Esophagus squamous epithelium (tissue), 5 donors: ENCODE measurements at regions not wholly inside any gene's neighbourhood (a gene's known extent, or its start where the extent isn't known, plus 50 kb on each side); places are given as distances from the start of the nearest gene placed in this dataset.

ENCODE experiments used
- DNase-seq: peaks from one replicate; lab custom pipeline; 2025; lab: John Stamatoyannopoulos, UW
- H3K27ac ChIP-seq, 4 donors: fragments of 200-600 bp; sonication (generic); one replicate each; pipeline ENCODE4 v1.5.1; 2016 to 2019; ENCODE audit warnings: mild to moderate bottlenecking in 1 of 4
- H3K27me3 ChIP-seq, 4 donors: fragments of 200-600 bp; sonication (generic); 1 replicate in 3 of 4; 2 replicates in 1 of 4; pipeline versions ENCODE4 v1.5.1 to v1.6.0; 2017 to 2021; ENCODE audit warnings: antibody characterized with exemption in 1 of 4
- H3K36me3 ChIP-seq, 3 donors: fragments of 200-600 bp; sonication (generic); one replicate each; pipeline ENCODE4 v1.5.1; 2016 to 2019
- H3K4me1 ChIP-seq, 3 donors: fragments of 200-600 bp; sonication (generic); one replicate each; pipeline ENCODE4 v1.5.1; 2017 to 2019
- H3K4me3 ChIP-seq, 4 donors: fragments of 200-600 bp; sonication (generic); 1 replicate in 3 of 4; 2 replicates in 1 of 4; pipeline ENCODE4 v1.5.1; 2016 to 2019; ENCODE audit warnings: mild to moderate bottlenecking in 2 of 4, moderate library complexity in 1 of 4
- H3K9me3 ChIP-seq, 3 donors: fragments of 200-600 bp; sonication (generic); one replicate each; pipeline ENCODE4 v1.5.1; 2016 to 2019
- CTCF ChIP-seq, 6 experiments: fragments of 450-650 bp in 4 of 6; fragments of 200-600 bp in 2 of 6; sonication (generic) in 2 of 6; IDR thresholded peaks; one replicate each; pipeline ENCODE4 v1.5.1; 2016 to 2019; ENCODE audit warnings: antibody characterized with exemption in 6 of 6, mild to moderate bottlenecking in 4 of 6, moderate library complexity in 4 of 6
- POLR2A ChIP-seq, 4 donors: fragments of 450-650 bp; IDR thresholded peaks; one replicate each; pipeline ENCODE4 v1.6.1; 2017; ENCODE audit warnings: antibody characterized with exemption in 4 of 4, mild to moderate bottlenecking in 4 of 4, moderate library complexity in 3 of 4
- WGBS, 2 donors: methylation state at CpG; one replicate each; pipeline ENCODE4 v1.1.5; 2018; 5-methylcytosine and 5-hydroxymethylcytosine counted together
- intact Hi-C: fragments of 100-400 bp; cut with DNase I; formaldehyde crosslinking; loops from one replicate; pipeline ENCODE4 v1.15.0; 2022
- donor health status: DM: yes; HTN: yes; CAD: no.

- intact Hi-C loops = no loop called here
- no peaks in the 10 kb centered on the region for H3K36me3 ChIP-seq
- H3K9me3 ChIP-seq = no peaks in the 10 kb centered on the region
- H3K27me3 ChIP-seq = no peaks in the 10 kb centered on the region
- no peak for DNase-seq
- TF ChIP-seq CTCF (IDR thresholded peaks at IDR 0.05) = no peak
- TF ChIP-seq POLR2A (IDR thresholded peaks at IDR 0.05) = no peak
- H3K4me1 ChIP-seq = no peaks in the 10 kb centered on the region
- WGBS, 2 donors = 65 to 74% methylated on average over 3 of the region's 3 CpGs
- no peak overlapping the region for H3K27ac ChIP-seq
- no peak overlapping the region for H3K4me3 ChIP-seq
These were observed 193.9 kb upstream of the DDHD1 start for GRCh38 chr14:53346988-53347387.

GRCh38 chr14:53341324-53341723, 188.2 kb upstream of the DDHD1 start:
- Histone ChIP-seq H3K9me3 (no peaks in the 10 kb centered on the region), H3K4me1 (no peaks in the 10 kb centered on the region), H3K27ac (no peak overlapping the region), H3K36me3 (no peaks in the 10 kb centered on the region), H3K27me3 (no peaks in the 10 kb centered on the region), H3K4me3 (no peak overlapping the region)
- WGBS, 2 donors = 85 to 97% methylated on average over 3 to 4 of the region's 4 CpGs
- intact Hi-C loops = no loop called here
- TF ChIP-seq POLR2A (IDR thresholded peaks at IDR 0.05) = no peak
- no peak for TF ChIP-seq CTCF (IDR thresholded peaks at IDR 0.05)
- DNase-seq = no peak

- H3K4me1 ChIP-seq = no peaks in the 10 kb centered on the region
- no peak for DNase-seq
- H3K27me3 ChIP-seq = no peaks in the 10 kb centered on the region
- intact Hi-C loops = no loop called here
- H3K9me3 ChIP-seq = no peaks in the 10 kb centered on the region
- H3K36me3 ChIP-seq = no peaks in the 10 kb centered on the region
- H3K27ac ChIP-seq = no peak overlapping the region
- TF ChIP-seq POLR2A (IDR thresholded peaks at IDR 0.05) (no peak), CTCF (IDR thresholded peaks at IDR 0.05) (no peak)
- no peak overlapping the region for H3K4me3 ChIP-seq
- WGBS, 2 donors = 76 to 77% methylated on average over 5 of the region's 5 CpGs
These were observed 185.1 kb upstream of the DDHD1 start for GRCh38 chr14:53338192-53338591.

GRCh38 chr14:53336729-53337128, 183.6 kb upstream of the DDHD1 start:
- no peak for DNase-seq
- 97% methylated on average over 3 of the region's 3 CpGs for WGBS, 2 donors
- H3K27ac ChIP-seq = no peak overlapping the region
- TF ChIP-seq CTCF (IDR thresholded peaks at IDR 0.05) (no peak), POLR2A (IDR thresholded peaks at IDR 0.05) (no peak)
- no peaks in the 10 kb centered on the region for H3K4me1 ChIP-seq
- no peaks in the 10 kb centered on the region for H3K36me3 ChIP-seq
- intact Hi-C loops = no loop called here
- no peaks in the 10 kb centered on the region for H3K27me3 ChIP-seq
- H3K9me3 ChIP-seq = no peaks in the 10 kb centered on the region
- H3K4me3 ChIP-seq = no peak overlapping the region

DNA sequence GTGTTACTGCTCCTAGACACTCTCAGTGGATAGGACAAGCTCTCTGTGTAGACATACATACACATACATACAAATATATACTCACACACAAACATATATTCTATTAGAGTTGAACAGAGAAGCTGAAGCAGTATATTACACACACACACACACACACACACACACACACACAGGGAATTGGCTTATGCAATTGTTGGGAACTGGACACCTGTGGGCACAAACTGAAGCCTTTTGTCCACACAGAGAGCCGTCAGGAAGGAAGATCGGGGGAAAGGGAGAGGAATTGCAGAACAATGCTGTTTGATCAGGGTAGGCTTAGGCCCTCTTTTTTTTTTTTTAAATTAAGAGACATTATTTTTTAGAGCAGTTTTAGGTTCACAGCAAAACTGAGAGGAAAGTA, 180.7 kb upstream of the DDHD1 start:
- Histone ChIP-seq H3K4me1 (no peaks in the 10 kb centered on the region), H3K9me3 (no peaks in the 10 kb centered on the region), H3K27ac (no peak overlapping the region), H3K36me3 (no peaks in the 10 kb centered on the region), H3K4me3 (no peak overlapping the region), H3K27me3 (no peaks in the 10 kb centered on the region)
- TF ChIP-seq POLR2A (IDR thresholded peaks at IDR 0.05) (no peak), CTCF (IDR thresholded peaks at IDR 0.05) (no peak)
- intact Hi-C loops = no loop called here
- DNase-seq = no peak
- whole genome bisulfite sequencing, 2 donors = 94% methylated on average over 2 of the region's 2 CpGs
